ENCODE measurements at regions not wholly inside any gene's neighbourhood (a gene's known extent, or its start where the extent isn't known, plus 50 kb on each side); places are given as distances from the start of the nearest gene placed in this dataset.

- TF ChIP-seq ZNF398 (CRISPR knock-in tag; IDR thresholded peaks at IDR 0.05) (no peak), ZNF253 (CRISPR knock-in tag; conservative IDR thresholded peaks at IDR 0.05) (no peak), POLR3A (IDR thresholded peaks at IDR 0.05; ENCODE audit: borderline replicate concordance, extremely low read depth, insufficient read depth, insufficient read length) (no peak), HES1 (IDR thresholded peaks at IDR 0.05; ENCODE audit: low read depth) (peak; percentile 75; the same call in 1 of the 2 replicates), CUX1 (CRISPR knock-in tag; IDR thresholded peaks at IDR 0.05) (no peak), ELF1 (tag; IDR thresholded peaks at IDR 0.05) (no peak), BACH1 (tag; IDR thresholded peaks at IDR 0.05) (no peak), SMAD4 (CRISPR knock-in tag; conservative IDR thresholded peaks at IDR 0.05) (no peak), POLR2A (conservative IDR thresholded peaks at IDR 0.05) (no peak), PURB (CRISPR knock-in tag; IDR thresholded peaks at IDR 0.05; ENCODE audit: low read depth) (no peak), POLR2AphosphoS5 (IDR thresholded peaks at IDR 0.05; ENCODE audit: control insufficient read depth, insufficient read depth, low read depth, low read length) (no peak), PTRF (tag; IDR thresholded peaks at IDR 0.05) (no peak)
These were observed 259.7 kb upstream of the ANKRD55 start (continued) for GRCh38 chr5:56492812-56493211.

All from K562 (cell line).